PFSK-1 (cell line): ENCODE measurements at regions not wholly inside any gene's neighbourhood (a gene's known extent, or its start where the extent isn't known, plus 50 kb on each side); places are given as distances from the start of the nearest gene placed in this dataset.

Experiments
- POLR2AphosphoS5 ChIP-seq: IDR thresholded peaks from 2 replicates; pipeline ENCODE4 v1.6.1; 2012; ENCODE audit warnings: low read depth, mild to moderate bottlenecking, control low read depth, low read length, moderate library complexity
- SIN3A ChIP-seq: IDR thresholded peaks from 2 replicates; pipeline ENCODE4 v1.6.1; 2012; ENCODE audit warnings: mild to moderate bottlenecking, low read length, moderate library complexity, borderline replicate concordance; ENCODE audit not compliant: insufficient read depth
- TAF1 ChIP-seq: IDR thresholded peaks from 2 replicates; pipeline ENCODE4 v1.6.1; 2012; ENCODE audit warnings: low read length, control low read depth, borderline replicate concordance; ENCODE audit not compliant: insufficient read depth
- TF ChIP-seq, protein P1 (sequence below), 2 experiments: IDR thresholded peaks; 2 replicates each; pipeline versions ENCODE4 v1.6.1 to v1.8.0; 2011 to 2012; ENCODE audit warnings: low read depth in 2 of 2, low read length in 2 of 2, control low read depth in 1 of 2, inconsistent platforms in 1 of 2, mild to moderate bottlenecking in 1 of 2, moderate library complexity in 1 of 2; ENCODE audit not compliant: insufficient read depth in 1 of 2

GRCh38 chrX:7545564-7545963, 297.4 kb upstream of the VCX start:
- TF ChIP-seq, protein P1, sequence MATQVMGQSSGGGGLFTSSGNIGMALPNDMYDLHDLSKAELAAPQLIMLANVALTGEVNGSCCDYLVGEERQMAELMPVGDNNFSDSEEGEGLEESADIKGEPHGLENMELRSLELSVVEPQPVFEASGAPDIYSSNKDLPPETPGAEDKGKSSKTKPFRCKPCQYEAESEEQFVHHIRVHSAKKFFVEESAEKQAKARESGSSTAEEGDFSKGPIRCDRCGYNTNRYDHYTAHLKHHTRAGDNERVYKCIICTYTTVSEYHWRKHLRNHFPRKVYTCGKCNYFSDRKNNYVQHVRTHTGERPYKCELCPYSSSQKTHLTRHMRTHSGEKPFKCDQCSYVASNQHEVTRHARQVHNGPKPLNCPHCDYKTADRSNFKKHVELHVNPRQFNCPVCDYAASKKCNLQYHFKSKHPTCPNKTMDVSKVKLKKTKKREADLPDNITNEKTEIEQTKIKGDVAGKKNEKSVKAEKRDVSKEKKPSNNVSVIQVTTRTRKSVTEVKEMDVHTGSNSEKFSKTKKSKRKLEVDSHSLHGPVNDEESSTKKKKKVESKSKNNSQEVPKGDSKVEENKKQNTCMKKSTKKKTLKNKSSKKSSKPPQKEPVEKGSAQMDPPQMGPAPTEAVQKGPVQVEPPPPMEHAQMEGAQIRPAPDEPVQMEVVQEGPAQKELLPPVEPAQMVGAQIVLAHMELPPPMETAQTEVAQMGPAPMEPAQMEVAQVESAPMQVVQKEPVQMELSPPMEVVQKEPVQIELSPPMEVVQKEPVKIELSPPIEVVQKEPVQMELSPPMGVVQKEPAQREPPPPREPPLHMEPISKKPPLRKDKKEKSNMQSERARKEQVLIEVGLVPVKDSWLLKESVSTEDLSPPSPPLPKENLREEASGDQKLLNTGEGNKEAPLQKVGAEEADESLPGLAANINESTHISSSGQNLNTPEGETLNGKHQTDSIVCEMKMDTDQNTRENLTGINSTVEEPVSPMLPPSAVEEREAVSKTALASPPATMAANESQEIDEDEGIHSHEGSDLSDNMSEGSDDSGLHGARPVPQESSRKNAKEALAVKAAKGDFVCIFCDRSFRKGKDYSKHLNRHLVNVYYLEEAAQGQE (IDR thresholded peaks at IDR 0.05; ENCODE audit: insufficient read depth in 1 of 2, low read depth in 2 of 2, low read length in 2 of 2), result no peak
- TF ChIP-seq TAF1, result no peak
- no peak for TF ChIP-seq POLR2AphosphoS5
- TF ChIP-seq SIN3A, result no peak
